Spleen (tissue), 11 donors: ENCODE measurements at regions not wholly inside any gene's neighbourhood (a gene's known extent, or its start where the extent isn't known, plus 50 kb on each side); places are given as distances from the start of the nearest gene placed in this dataset.

Experiments used
- DNase-seq: peaks from one replicate; pipeline ENCODE4 v3.0.0-alpha.2; 2020
- H3K27ac ChIP-seq, 8 donors: fragments of 200-600 bp; sonication (generic) in 7 of 8; 1 replicate in 4 of 8; 2 replicates in 4 of 8; pipeline versions ENCODE4 v1.5.0 to v1.8.0; 2016 to 2021; ENCODE audit warnings: inconsistent platforms in 4 of 8, mild to moderate bottlenecking in 4 of 8, moderate library complexity in 1 of 8
- H3K27me3 ChIP-seq, 7 donors: fragments of 200-600 bp; sonication (generic) in 6 of 7; replicated peaks in 1 of 7; 1 replicate in 4 of 7; 2 replicates in 3 of 7; pipeline versions ENCODE4 v1.5.0 to v1.8.0; 2016 to 2021; ENCODE audit warnings: inconsistent platforms in 3 of 7, mild to moderate bottlenecking in 1 of 7
- H3K36me3 ChIP-seq, 6 donors: fragments of 200-600 bp; sonication (generic) in 5 of 6; 1 replicate in 4 of 6; 2 replicates in 2 of 6; pipeline versions ENCODE4 v1.5.0 to v1.8.0; 2016 to 2021; ENCODE audit warnings: inconsistent platforms in 2 of 6
- H3K4me1 ChIP-seq, 6 donors: fragments of 200-600 bp; sonication (generic) in 5 of 6; 1 replicate in 3 of 6; 2 replicates in 3 of 6; pipeline versions ENCODE4 v1.5.0 to v1.8.0; 2016 to 2021; ENCODE audit warnings: inconsistent platforms in 3 of 6
- H3K4me3 ChIP-seq, 8 donors: fragments of 200-600 bp; sonication (generic) in 7 of 8; 1 replicate in 4 of 8; 2 replicates in 4 of 8; pipeline versions ENCODE4 v1.5.0 to v1.8.0; 2016 to 2021; ENCODE audit warnings: inconsistent platforms in 4 of 8, mild to moderate bottlenecking in 4 of 8, moderate library complexity in 2 of 8
- H3K9me3 ChIP-seq, 8 donors: fragments of 200-600 bp; sonication (generic) in 7 of 8; 1 replicate in 4 of 8; 2 replicates in 4 of 8; pipeline versions ENCODE4 v1.5.0 to v1.8.0; 2016 to 2021; ENCODE audit warnings: inconsistent platforms in 4 of 8
- CTCF ChIP-seq, 11 experiments: fragments of 200-600 bp in 7 of 11; fragments of 450-650 bp in 4 of 11; sonication (generic) in 4 of 11; IDR thresholded peaks in 8 of 11; conservative IDR thresholded peaks in 3 of 11; 1 replicate in 7 of 11; 2 replicates in 4 of 11; pipeline versions ENCODE4 v1.4.0 to v1.8.0; 2016 to 2021; ENCODE audit warnings: antibody characterized with exemption in 11 of 11, inconsistent platforms in 4 of 11, mild to moderate bottlenecking in 1 of 11
- POLR2A ChIP-seq, 3 donors: fragments of 450-650 bp; IDR thresholded peaks; one replicate each; pipeline ENCODE4 v1.5.1; 2017; ENCODE audit warnings: antibody characterized with exemption in 3 of 3, mild to moderate bottlenecking in 1 of 3
- POLR2AphosphoS5 ChIP-seq, 3 donors: sonication (generic); formaldehyde crosslinking; IDR thresholded peaks; one replicate each; pipeline ENCODE4 v1.5.1; 2017; ENCODE audit warnings: antibody characterized with exemption in 3 of 3
- WGBS, 5 donors: extraction: QIAGEN DNeasy Blood & Tissue Kit in 3 of 5; methylation state at CpG; one replicate each; pipeline versions ENCODE4 v1.1.5 to v1.1.7; 2013 to 2018; 5-methylcytosine and 5-hydroxymethylcytosine counted together
- intact Hi-C: fragments of 100-400 bp; cut with DNase I; formaldehyde crosslinking; loops from one replicate; pipeline ENCODE4 v1.15.0; 2023; ENCODE audit warnings: low total_unique reads
- donor health status: healthy with polysubstance abuse.
- donor health status: DM: no; HTN: no; CAD: no; lungs with moderate emphysema.
- donor health status: DM: no; HTN: no; CAD: no.
- donor health status: Bipolar disorder and iron deficiency.
- donor health status: healthy.
- donor health status: DM: no; HTN: no; CAD: no.
- donor health status: DM: yes; HTN: yes; CAD: no.

GRCh38 chr10:62900829-62901571 is 84.8 kb upstream of the EGR2 start:
- H3K27ac ChIP-seq: no peak overlapping the region
- 75 to 87% (median 82%) methylated on average over 4 of the region's 4 CpGs for WGBS, 5 donors
- no peaks in the 10 kb centered on the region for H3K36me3 ChIP-seq
- H3K9me3 ChIP-seq: no peaks in the 10 kb centered on the region
- no peak overlapping the region for H3K4me3 ChIP-seq
- no peaks in the 10 kb centered on the region for H3K27me3 ChIP-seq
- H3K4me1 ChIP-seq: no peaks in the 10 kb centered on the region
- DNase-seq: no peak
- TF ChIP-seq POLR2AphosphoS5 (IDR thresholded peaks at IDR 0.05) (no peak), CTCF (IDR thresholded peaks at IDR 0.05 in 8 of 11, conservative IDR thresholded peaks at IDR 0.05 in 3 of 11) (no peak), POLR2A (IDR thresholded peaks at IDR 0.05) (no peak)
- intact Hi-C loops: no loop called here

GRCh38 chr10:62899311-62899710 is 83.1 kb upstream of the EGR2 start:
- no peak for DNase-seq
- Histone ChIP-seq H3K27ac (no peak overlapping the region), H3K36me3 (no peaks in the 10 kb centered on the region), H3K27me3 (no peaks in the 10 kb centered on the region), H3K4me3 (no peak overlapping the region), H3K9me3 (no peaks in the 10 kb centered on the region), H3K4me1 (no peaks in the 10 kb centered on the region)
- intact Hi-C loops: no loop called here
- no peak for TF ChIP-seq POLR2A (IDR thresholded peaks at IDR 0.05)
- WGBS, 5 donors: 81 to 85% (median 84%) methylated on average over 3 of the region's 3 CpGs

- no peak for DNase-seq
These were observed 78.9 kb upstream of the EGR2 start for GRCh38 chr10:62895063-62895462.

GRCh38 chr10:62894156-62894555 is 78.0 kb upstream of the EGR2 start:
- H3K36me3 ChIP-seq: no peaks in the 10 kb centered on the region
- H3K4me1 ChIP-seq: no peaks in the 10 kb centered on the region
- 89 to 94% (median 92%) methylated on average over 3 of the region's 3 CpGs for WGBS, 5 donors
- intact Hi-C loops: no loop called here
- H3K27me3 ChIP-seq: no peaks in the 10 kb centered on the region
- no peak for TF ChIP-seq CTCF (IDR thresholded peaks at IDR 0.05 in 8 of 11, conservative IDR thresholded peaks at IDR 0.05 in 3 of 11)
- no peak for TF ChIP-seq POLR2AphosphoS5 (IDR thresholded peaks at IDR 0.05)
- no peak for TF ChIP-seq POLR2A (IDR thresholded peaks at IDR 0.05)
- H3K27ac ChIP-seq: no peak overlapping the region
- no peak for DNase-seq
- no peaks in the 10 kb centered on the region for H3K9me3 ChIP-seq
- H3K4me3 ChIP-seq: no peak overlapping the region

More at GRCh38 chr10:62895063-62895462, 78.9 kb upstream of the EGR2 start:
- no peak for TF ChIP-seq POLR2AphosphoS5 (IDR thresholded peaks at IDR 0.05)
- no peak for TF ChIP-seq POLR2A (IDR thresholded peaks at IDR 0.05)
- no peak for TF ChIP-seq CTCF (IDR thresholded peaks at IDR 0.05 in 8 of 11, conservative IDR thresholded peaks at IDR 0.05 in 3 of 11)
- 75 to 91% (median 76%) methylated on average over 4 of the region's 4 CpGs for WGBS, 5 donors
- no peak overlapping the region for H3K27ac ChIP-seq
- H3K27me3 ChIP-seq: no peaks in the 10 kb centered on the region
- no peak overlapping the region for H3K4me3 ChIP-seq
- no peaks in the 10 kb centered on the region for H3K4me1 ChIP-seq
- no peaks in the 10 kb centered on the region for H3K36me3 ChIP-seq
- H3K9me3 ChIP-seq: no peaks in the 10 kb centered on the region
- intact Hi-C loops: no loop called here
